Suprapubic skin (tissue), 3 donors: ENCODE measurements at regions not wholly inside any gene's neighbourhood (a gene's known extent, or its start where the extent isn't known, plus 50 kb on each side); places are given as distances from the start of the nearest gene placed in this dataset.

ENCODE experiments used
- POLR2A ChIP-seq, 2 donors: fragments of 450-650 bp; IDR thresholded peaks; one replicate each; pipeline ENCODE4 v1.6.1; 2017; ENCODE audit warnings: antibody characterized with exemption in 2 of 2, mild to moderate bottlenecking in 2 of 2, moderate library complexity in 2 of 2
- TF ChIP-seq, protein P1 (sequence below), 2 donors: fragments of 200-600 bp in 1 of 2; fragments of 450-650 bp in 1 of 2; sonication (generic) in 1 of 2; IDR thresholded peaks; one replicate each; pipeline ENCODE4 v1.5.1; 2016 to 2019; ENCODE audit warnings: antibody characterized with exemption in 2 of 2, mild to moderate bottlenecking in 1 of 2, moderate library complexity in 1 of 2

GRCh38 chr2:41129988-41130387, 678.1 kb upstream of the SLC8A1 start:
- no peak for TF ChIP-seq POLR2A (IDR thresholded peaks at IDR 0.05)
- TF ChIP-seq, protein P1, sequence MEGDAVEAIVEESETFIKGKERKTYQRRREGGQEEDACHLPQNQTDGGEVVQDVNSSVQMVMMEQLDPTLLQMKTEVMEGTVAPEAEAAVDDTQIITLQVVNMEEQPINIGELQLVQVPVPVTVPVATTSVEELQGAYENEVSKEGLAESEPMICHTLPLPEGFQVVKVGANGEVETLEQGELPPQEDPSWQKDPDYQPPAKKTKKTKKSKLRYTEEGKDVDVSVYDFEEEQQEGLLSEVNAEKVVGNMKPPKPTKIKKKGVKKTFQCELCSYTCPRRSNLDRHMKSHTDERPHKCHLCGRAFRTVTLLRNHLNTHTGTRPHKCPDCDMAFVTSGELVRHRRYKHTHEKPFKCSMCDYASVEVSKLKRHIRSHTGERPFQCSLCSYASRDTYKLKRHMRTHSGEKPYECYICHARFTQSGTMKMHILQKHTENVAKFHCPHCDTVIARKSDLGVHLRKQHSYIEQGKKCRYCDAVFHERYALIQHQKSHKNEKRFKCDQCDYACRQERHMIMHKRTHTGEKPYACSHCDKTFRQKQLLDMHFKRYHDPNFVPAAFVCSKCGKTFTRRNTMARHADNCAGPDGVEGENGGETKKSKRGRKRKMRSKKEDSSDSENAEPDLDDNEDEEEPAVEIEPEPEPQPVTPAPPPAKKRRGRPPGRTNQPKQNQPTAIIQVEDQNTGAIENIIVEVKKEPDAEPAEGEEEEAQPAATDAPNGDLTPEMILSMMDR (IDR thresholded peaks at IDR 0.05) = no peak
